NB4 (cell line): ENCODE measurements at regions not wholly inside any gene's neighbourhood (a gene's known extent, or its start where the extent isn't known, plus 50 kb on each side); places are given as distances from the start of the nearest gene placed in this dataset.

Source experiments
- CTCF ChIP-seq: IDR thresholded peaks from one replicate; pipeline ENCODE4 v1.5.1; 2012; ENCODE audit warnings: low read depth, low read length
- MAX ChIP-seq: IDR thresholded peaks from 2 replicates; pipeline ENCODE4 v1.6.1; 2011; ENCODE audit warnings: low read depth, low read length
- MYC ChIP-seq: IDR thresholded peaks from 2 replicates; pipeline ENCODE4 v1.6.1; 2011; ENCODE audit warnings: low read depth, low read length
- POLR2A ChIP-seq: IDR thresholded peaks from 2 replicates; pipeline ENCODE4 v1.6.1; 2011; ENCODE audit warnings: mild to moderate bottlenecking; ENCODE audit not compliant: insufficient read length; ENCODE audit errors: extremely low read depth

DNA sequence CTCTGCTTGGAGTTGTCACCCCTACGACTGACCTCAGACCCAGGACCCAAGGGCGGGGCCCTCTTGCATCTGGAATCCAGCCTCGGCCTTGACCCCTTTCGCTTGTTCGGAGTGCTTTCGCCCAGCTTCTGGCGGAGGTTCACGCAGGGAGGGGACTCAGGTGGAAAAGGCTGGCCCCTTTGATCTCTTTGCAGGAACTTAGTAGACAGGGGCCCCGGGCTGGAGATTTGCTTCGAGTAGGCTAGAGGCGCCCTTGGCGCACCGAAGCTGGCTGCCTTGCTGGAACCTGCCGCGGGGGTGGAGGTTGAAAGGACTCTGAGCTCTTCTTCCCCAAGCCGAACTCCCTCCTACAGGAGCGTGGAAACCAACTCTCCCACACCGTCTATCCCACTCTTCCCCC is 255.1 kb downstream of the OTUD1 start:
- TF ChIP-seq MYC = no peak
- no peak for TF ChIP-seq CTCF
- TF ChIP-seq POLR2A = no peak
- no peak for TF ChIP-seq MAX
